ENCODE measurements at regions not wholly inside any gene's neighbourhood (a gene's known extent, or its start where the extent isn't known, plus 50 kb on each side); places are given as distances from the start of the nearest gene placed in this dataset.

GRCh38 chr1:201710632-201711597 lies 118.0 kb upstream of the IPO9 start:
- DNase-seq: no peak

- DNase-seq: no peak
These were observed 117.1 kb upstream of the IPO9 start for GRCh38 chr1:201711811-201712210.

- no peak for DNase-seq
These were observed 116.4 kb upstream of the IPO9 start for GRCh38 chr1:201712387-201713085.

- DNase-seq: no peak
These were observed 115.7 kb upstream of the IPO9 start for GRCh38 chr1:201713086-201713810.

GRCh38 chr1:201714542-201715329 lies 114.2 kb upstream of the IPO9 start:
- no peak for DNase-seq

GRCh38 chr1:201715351-201715750 lies 113.6 kb upstream of the IPO9 start:
- DNase-seq: no peak

GRCh38 chr1:201715801-201716741 lies 112.9 kb upstream of the IPO9 start:
- DNase-seq: no peak

GRCh38 chr1:201716742-201717135 lies 112.2 kb upstream of the IPO9 start:
- DNase-seq: no peak

- DNase-seq: no peak
These were observed 111.7 kb upstream of the IPO9 start for GRCh38 chr1:201717286-201717685.

GRCh38 chr1:201718346-201719202 lies 110.4 kb upstream of the IPO9 start:
- no peak for DNase-seq

GRCh38 chr1:201719812-201720521 lies 109.0 kb upstream of the IPO9 start:
- no peak for DNase-seq

- no peak for DNase-seq
These were observed 108.5 kb upstream of the IPO9 start for GRCh38 chr1:201720522-201720844.

GRCh38 chr1:201721082-201722049 lies 107.6 kb upstream of the IPO9 start:
- no peak for DNase-seq

- no peak for DNase-seq
These were observed 104.8 kb upstream of the IPO9 start for GRCh38 chr1:201724039-201724765.

GRCh38 chr1:201724766-201725118 lies 104.2 kb upstream of the IPO9 start:
- no peak for DNase-seq

GRCh38 chr1:201726700-201727099 lies 102.3 kb upstream of the IPO9 start:
- no peak for DNase-seq

- no peak for DNase-seq
These were observed 100.2 kb upstream of the IPO9 start for GRCh38 chr1:201728731-201729130.

Data from activated CD4-positive, alpha-beta T cell treated with anti-CD3 and anti-CD28 coated beads, Interleukin-2, amount 50 U/mL, for 48 hours (primary cell).